C4-2B (cell line): ENCODE measurements at regions not wholly inside any gene's neighbourhood (a gene's known extent, or its start where the extent isn't known, plus 50 kb on each side); places are given as distances from the start of the nearest gene placed in this dataset.
A peak's percentile ranks its signal among the peaks of the same experiment; 100 is the strongest.

Experiments
- H3K27ac ChIP-seq: fragments of 450-650 bp; 2 replicates; pipeline ENCODE4 v1.5.1; 2017
- CTCF ChIP-seq: fragments of 450-650 bp; conservative IDR thresholded peaks from 2 replicates; pipeline ENCODE4 v1.5.1; 2017; ENCODE audit warnings: mild to moderate bottlenecking
- ZFX ChIP-seq: fragments of 450-650 bp; IDR thresholded peaks from 2 replicates; pipeline ENCODE4 v1.6.1; 2017

GRCh38 chr6:71412559-71413140, 124.0 kb downstream of the OGFRL1 start:
- TF ChIP-seq CTCF (no peak), ZFX (no peak)
- H3K27ac ChIP-seq, result no peak overlapping the region

DNA sequence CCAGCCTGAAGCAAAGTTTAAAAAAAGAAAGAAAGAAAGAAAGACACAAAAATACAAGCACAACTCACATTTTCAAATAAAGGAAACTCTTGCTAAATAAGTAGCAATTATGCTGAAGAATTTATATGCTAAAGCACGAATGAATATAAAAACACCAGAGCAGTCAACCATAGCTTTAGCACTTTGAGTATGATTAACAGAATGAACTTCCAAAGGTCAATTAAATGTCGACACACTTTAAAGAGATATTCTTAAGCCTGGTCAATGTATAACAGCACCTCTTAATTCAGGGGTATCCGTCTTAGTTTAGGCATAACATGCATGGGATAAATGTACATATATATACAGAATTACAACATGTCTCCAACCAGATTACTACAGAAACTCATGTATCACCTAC, 125.9 kb downstream of the OGFRL1 start:
- TF ChIP-seq ZFX, result no peak
- TF ChIP-seq CTCF, result no peak
- H3K27ac ChIP-seq, result no peak overlapping the region

DNA sequence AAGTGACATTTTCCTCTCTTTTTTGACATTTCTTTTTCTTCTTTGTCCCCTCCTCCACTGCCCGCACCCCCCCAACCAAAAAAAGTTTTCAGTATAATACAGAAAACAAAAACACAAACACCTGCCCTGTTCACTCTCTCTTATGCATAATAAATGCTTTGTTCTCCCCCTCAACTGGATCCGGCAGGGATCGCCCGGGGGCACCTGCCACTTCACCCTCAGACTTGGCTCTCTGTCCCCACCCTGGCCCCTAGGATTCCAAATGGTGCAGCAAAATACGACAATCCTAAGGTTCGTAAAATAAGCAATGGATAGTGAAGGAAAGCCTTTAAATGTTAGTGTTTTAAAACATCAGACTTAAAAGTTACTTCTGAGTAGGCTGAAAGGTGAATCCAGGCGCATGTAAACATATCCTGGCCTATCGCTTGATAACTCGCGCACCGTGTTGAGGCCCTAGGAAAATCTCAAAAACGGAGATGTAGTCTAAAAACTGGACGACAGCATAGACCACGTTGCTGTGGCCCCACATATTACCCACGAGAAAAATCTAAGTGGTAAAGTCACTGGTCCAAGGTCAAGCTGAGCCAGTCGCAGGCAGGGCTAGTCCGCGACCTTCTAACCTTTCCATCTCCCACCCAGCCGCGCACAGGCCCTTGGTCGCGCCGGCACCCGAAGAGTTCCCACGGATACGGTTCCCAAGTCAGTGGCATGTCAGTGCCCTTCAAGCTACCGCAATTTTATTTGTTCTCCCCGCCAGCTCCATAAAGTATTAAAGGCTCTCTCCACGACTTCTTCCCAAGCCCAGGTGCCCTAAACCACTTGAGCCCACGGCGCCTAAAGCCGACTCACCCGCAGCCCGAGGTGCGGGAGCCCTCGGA, 130.8 kb downstream of the OGFRL1 start:
- H3K27ac ChIP-seq, result peak overlapping the region; percentile 68
- TF ChIP-seq ZFX, result no peak
- TF ChIP-seq CTCF, result no peak

DNA sequence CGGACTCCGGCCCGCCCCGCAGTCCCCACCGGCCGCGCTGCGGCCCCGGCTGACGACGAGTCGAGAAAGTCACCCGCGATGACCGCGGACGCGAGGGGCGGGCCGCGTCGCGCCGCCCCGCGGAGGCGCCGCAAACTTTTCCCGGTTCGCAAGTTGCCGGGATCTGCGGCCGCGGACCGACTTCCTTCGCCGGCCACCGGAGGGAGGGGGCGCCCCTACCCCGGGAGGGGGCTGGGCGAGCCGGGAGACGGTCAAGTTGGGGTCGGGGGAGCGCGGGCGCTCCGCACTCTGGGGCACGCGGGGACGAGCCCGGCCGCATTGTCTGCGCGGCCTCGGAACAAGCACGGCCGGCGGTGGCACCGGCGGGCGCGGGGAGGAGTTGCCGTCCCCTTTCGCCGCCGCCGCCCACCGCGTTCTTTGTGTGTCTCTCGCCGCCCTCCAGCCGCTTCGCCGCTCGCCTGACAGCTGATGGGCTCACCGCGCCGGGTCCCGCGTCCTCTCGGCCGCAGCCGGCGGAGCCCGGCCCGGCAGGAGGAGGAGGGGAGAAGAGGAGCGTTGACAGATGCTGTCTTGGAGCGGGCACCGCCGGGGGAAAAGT, 131.6 kb downstream of the OGFRL1 start:
- peak; percentile 59 for TF ChIP-seq ZFX
- peak; percentile 50 for TF ChIP-seq CTCF
- peak overlapping the region; percentile 68 for H3K27ac ChIP-seq

- TF ChIP-seq ZFX (no peak; the same call in 1 of the 2 replicates), CTCF (no peak)
- peak overlapping the region; percentile 68 for H3K27ac ChIP-seq
Measured at GRCh38 chr6:71420693-71421328, 132.2 kb downstream of the OGFRL1 start.

- TF ChIP-seq CTCF, result no peak
- no peak for TF ChIP-seq ZFX
- H3K27ac ChIP-seq, result no peak overlapping the region
Measured at GRCh38 chr6:71421611-71422010, 133.0 kb downstream of the OGFRL1 start.

GRCh38 chr6:71430018-71430417, 141.4 kb downstream of the OGFRL1 start:
- no peak overlapping the region for H3K27ac ChIP-seq

More at GRCh38 chr6:71430018-71430417, 141.4 kb downstream of the OGFRL1 start:
- TF ChIP-seq ZFX, result no peak
